Liver (tissue), 8 donors: ENCODE measurements at regions not wholly inside any gene's neighbourhood (a gene's known extent, or its start where the extent isn't known, plus 50 kb on each side); places are given as distances from the start of the nearest gene placed in this dataset.

Experiments used
- DNase-seq: peaks from one replicate; pipeline ENCODE4 v3.0.0-alpha.2; 2017; ENCODE audit warnings: low spot score
- H3K27ac ChIP-seq, 2 donors: one replicate each; pipeline ENCODE4 v1.7.0; 2013; ENCODE audit warnings: inconsistent platforms in 2 of 2, low read length in 2 of 2, control low read depth in 1 of 2, low read depth in 1 of 2, mild to moderate bottlenecking in 1 of 2
- H3K27me3 ChIP-seq, 4 donors: one replicate each; pipeline versions ENCODE4 v1.6.1 to v1.7.0; 2013; ENCODE audit warnings: low read length in 3 of 4, inconsistent platforms in 1 of 4, mild to moderate bottlenecking in 1 of 4, moderate library complexity in 1 of 4; ENCODE audit not compliant: control insufficient read depth in 4 of 4, insufficient read depth in 4 of 4
- H3K36me3 ChIP-seq, 4 donors: one replicate each; pipeline versions ENCODE4 v1.6.1 to v1.7.0; 2013; ENCODE audit warnings: low read length in 3 of 4, mild to moderate bottlenecking in 3 of 4, low read depth in 1 of 4, moderate library complexity in 1 of 4; ENCODE audit not compliant: control insufficient read depth in 4 of 4, insufficient read depth in 3 of 4
- H3K4me1 ChIP-seq, 4 donors: one replicate each; pipeline versions ENCODE4 v1.6.1 to v1.7.0; 2013; ENCODE audit warnings: low read length in 3 of 4, mild to moderate bottlenecking in 3 of 4, moderate library complexity in 1 of 4; ENCODE audit not compliant: control insufficient read depth in 4 of 4, insufficient read depth in 4 of 4
- H3K4me3 ChIP-seq, 3 donors: one replicate each; pipeline versions ENCODE4 v1.6.1 to v1.7.0; 2013; ENCODE audit warnings: low read length in 3 of 3, control low read depth in 1 of 3, low read depth in 1 of 3, mild to moderate bottlenecking in 1 of 3
- H3K9ac ChIP-seq, 2 donors: one replicate each; pipeline ENCODE4 v1.7.0; 2013; ENCODE audit warnings: low read length in 2 of 2, mild to moderate bottlenecking in 2 of 2, moderate library complexity in 2 of 2, control low read depth in 1 of 2, low read depth in 1 of 2
- H3K9me3 ChIP-seq, 4 donors: one replicate each; pipeline versions ENCODE4 v1.6.1 to v1.7.0; 2013; ENCODE audit warnings: low read length in 3 of 4; ENCODE audit not compliant: control insufficient read depth in 4 of 4
- EGR1 ChIP-seq, 2 donors: IDR thresholded peaks; 2 replicates each; pipeline ENCODE4 v1.6.1; 2016 to 2018; ENCODE audit warnings: antibody characterized with exemption in 2 of 2, low read depth in 2 of 2
- FOXA1 ChIP-seq: IDR thresholded peaks from 2 replicates; pipeline ENCODE4 v1.6.1; 2016; ENCODE audit warnings: antibody characterized with exemption
- FOXA2 ChIP-seq: IDR thresholded peaks from 2 replicates; pipeline ENCODE4 v1.6.1; 2016; ENCODE audit warnings: antibody characterized with exemption
- GABPA ChIP-seq, 2 donors: IDR thresholded peaks in 1 of 2; conservative IDR thresholded peaks in 1 of 2; 2 replicates each; pipeline ENCODE4 v1.6.1; 2016; ENCODE audit warnings: antibody characterized with exemption in 2 of 2, mild to moderate bottlenecking in 1 of 2, moderate library complexity in 1 of 2
- HNF4A ChIP-seq, 2 donors: conservative IDR thresholded peaks; 2 replicates each; pipeline ENCODE4 v1.6.1; 2016; ENCODE audit warnings: antibody characterized with exemption in 2 of 2, mild to moderate bottlenecking in 2 of 2
- HNF4G ChIP-seq: IDR thresholded peaks from 2 replicates; pipeline ENCODE4 v1.6.1; 2016; ENCODE audit warnings: antibody characterized with exemption
- JUND ChIP-seq, 2 donors: IDR thresholded peaks; 2 replicates each; pipeline ENCODE4 v1.6.1; 2016; ENCODE audit warnings: antibody characterized with exemption in 2 of 2
- RXRA ChIP-seq, 2 donors: IDR thresholded peaks; 2 replicates each; pipeline ENCODE4 v1.6.1; 2017 to 2018; ENCODE audit warnings: antibody characterized with exemption in 2 of 2, mild to moderate bottlenecking in 1 of 2
- SP1 ChIP-seq: IDR thresholded peaks from 2 replicates; pipeline ENCODE4 v1.6.1; 2018; ENCODE audit warnings: antibody characterized with exemption, mild to moderate bottlenecking
- TAF1 ChIP-seq: conservative IDR thresholded peaks from 2 replicates; pipeline ENCODE4 v1.6.1; 2016; ENCODE audit warnings: antibody characterized with exemption, mild to moderate bottlenecking
- WGBS: extraction: QIAGEN DNeasy Blood & Tissue Kit; methylation state at CpG from one replicate; pipeline ENCODE4 v1.1.7; 2013; 5-methylcytosine and 5-hydroxymethylcytosine counted together
- TF ChIP-seq, protein P1 (sequence below): fragments of 150-350 bp; IDR thresholded peaks from 2 replicates; pipeline ENCODE4 v1.5.1; 2017; ENCODE audit warnings: improper control_type of control experiment, low read depth, low read length; ENCODE audit not compliant: missing input control
- TF ChIP-seq, protein P2 (sequence below): IDR thresholded peaks from 2 replicates; pipeline ENCODE4 v1.6.1; 2016; ENCODE audit warnings: antibody characterized with exemption
- TF ChIP-seq, protein P3 (sequence below): IDR thresholded peaks from 2 replicates; pipeline ENCODE4 v1.6.1; 2016; ENCODE audit warnings: antibody characterized with exemption
- TF ChIP-seq, protein P4 (sequence below): IDR thresholded peaks from 2 replicates; pipeline ENCODE4 v1.6.1; 2016; ENCODE audit warnings: antibody characterized with exemption
- TF ChIP-seq, protein P5 (sequence below): IDR thresholded peaks from 2 replicates; pipeline ENCODE4 v1.6.1; 2016; ENCODE audit warnings: antibody characterized with exemption, mild to moderate bottlenecking
- donor health status: healthy.
- donor health status: healthy.
- donor health status: healthy.
- donor health status: healthy.
- donor health status: healthy.

DNA sequence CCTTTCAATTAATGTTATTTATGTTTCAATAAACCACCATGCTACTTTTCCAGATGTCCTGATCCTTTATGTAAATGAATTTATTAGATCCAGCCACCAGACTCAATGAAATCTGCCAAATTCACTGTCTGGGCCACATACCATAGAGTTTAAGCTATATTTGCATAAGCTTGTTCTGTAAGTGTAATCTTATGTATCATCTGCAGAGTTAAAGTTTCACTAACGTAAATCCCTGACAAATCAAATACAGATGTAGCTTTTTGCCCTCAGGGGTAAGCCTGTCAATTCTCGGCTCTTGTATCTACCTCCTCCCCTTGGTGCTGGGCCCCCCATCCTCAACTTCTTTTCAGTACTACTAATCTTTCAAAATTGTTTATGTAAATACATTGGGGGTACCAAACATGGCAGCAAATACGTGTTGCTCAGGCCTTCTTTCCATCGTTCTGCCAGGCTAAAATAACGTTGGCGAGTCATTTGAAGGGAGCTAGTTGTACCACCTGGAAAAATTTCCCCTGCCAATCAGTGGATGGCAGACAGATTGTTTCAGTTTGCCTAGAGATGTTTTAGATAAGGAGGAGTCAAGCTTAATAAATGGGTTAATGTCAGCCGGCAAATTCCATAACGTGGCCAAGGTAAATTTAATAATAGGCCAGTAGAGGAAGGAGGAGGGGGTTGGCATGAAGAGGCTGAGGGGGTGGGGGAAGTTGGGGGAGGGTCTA, 79.6 kb downstream of the RPS12 start:
- no peaks in the 10 kb centered on the region for H3K27me3 ChIP-seq
- H3K36me3 ChIP-seq, result no peaks in the 10 kb centered on the region
- DNase-seq, result no peak
- no peak overlapping the region for H3K4me3 ChIP-seq
- no peak overlapping the region for H3K9ac ChIP-seq
- H3K9me3 ChIP-seq, result no peaks in the 10 kb centered on the region
- WGBS, result 80% methylated on average over 8 of the region's 8 CpGs
- H3K4me1 ChIP-seq, result no peaks in the 10 kb centered on the region
- no peak overlapping the region for H3K27ac ChIP-seq
- TF ChIP-seq EGR1 (IDR thresholded peaks at IDR 0.05; ENCODE audit: low read depth in 2 of 2) (no peak), HNF4G (no peak), GABPA (IDR thresholded peaks at IDR 0.05 in 1 of 2, conservative IDR thresholded peaks at IDR 0.05 in 1 of 2) (no peak), RXRA (IDR thresholded peaks at IDR 0.05) (no peak), HNF4A (conservative IDR thresholded peaks at IDR 0.05) (no peak), SP1 (no peak)
- TF ChIP-seq, protein P1, sequence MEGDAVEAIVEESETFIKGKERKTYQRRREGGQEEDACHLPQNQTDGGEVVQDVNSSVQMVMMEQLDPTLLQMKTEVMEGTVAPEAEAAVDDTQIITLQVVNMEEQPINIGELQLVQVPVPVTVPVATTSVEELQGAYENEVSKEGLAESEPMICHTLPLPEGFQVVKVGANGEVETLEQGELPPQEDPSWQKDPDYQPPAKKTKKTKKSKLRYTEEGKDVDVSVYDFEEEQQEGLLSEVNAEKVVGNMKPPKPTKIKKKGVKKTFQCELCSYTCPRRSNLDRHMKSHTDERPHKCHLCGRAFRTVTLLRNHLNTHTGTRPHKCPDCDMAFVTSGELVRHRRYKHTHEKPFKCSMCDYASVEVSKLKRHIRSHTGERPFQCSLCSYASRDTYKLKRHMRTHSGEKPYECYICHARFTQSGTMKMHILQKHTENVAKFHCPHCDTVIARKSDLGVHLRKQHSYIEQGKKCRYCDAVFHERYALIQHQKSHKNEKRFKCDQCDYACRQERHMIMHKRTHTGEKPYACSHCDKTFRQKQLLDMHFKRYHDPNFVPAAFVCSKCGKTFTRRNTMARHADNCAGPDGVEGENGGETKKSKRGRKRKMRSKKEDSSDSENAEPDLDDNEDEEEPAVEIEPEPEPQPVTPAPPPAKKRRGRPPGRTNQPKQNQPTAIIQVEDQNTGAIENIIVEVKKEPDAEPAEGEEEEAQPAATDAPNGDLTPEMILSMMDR, result no peak
- TF ChIP-seq, protein P2, sequence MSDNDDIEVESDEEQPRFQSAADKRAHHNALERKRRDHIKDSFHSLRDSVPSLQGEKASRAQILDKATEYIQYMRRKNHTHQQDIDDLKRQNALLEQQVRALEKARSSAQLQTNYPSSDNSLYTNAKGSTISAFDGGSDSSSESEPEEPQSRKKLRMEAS, result no peak
- TF ChIP-seq, protein P3, sequence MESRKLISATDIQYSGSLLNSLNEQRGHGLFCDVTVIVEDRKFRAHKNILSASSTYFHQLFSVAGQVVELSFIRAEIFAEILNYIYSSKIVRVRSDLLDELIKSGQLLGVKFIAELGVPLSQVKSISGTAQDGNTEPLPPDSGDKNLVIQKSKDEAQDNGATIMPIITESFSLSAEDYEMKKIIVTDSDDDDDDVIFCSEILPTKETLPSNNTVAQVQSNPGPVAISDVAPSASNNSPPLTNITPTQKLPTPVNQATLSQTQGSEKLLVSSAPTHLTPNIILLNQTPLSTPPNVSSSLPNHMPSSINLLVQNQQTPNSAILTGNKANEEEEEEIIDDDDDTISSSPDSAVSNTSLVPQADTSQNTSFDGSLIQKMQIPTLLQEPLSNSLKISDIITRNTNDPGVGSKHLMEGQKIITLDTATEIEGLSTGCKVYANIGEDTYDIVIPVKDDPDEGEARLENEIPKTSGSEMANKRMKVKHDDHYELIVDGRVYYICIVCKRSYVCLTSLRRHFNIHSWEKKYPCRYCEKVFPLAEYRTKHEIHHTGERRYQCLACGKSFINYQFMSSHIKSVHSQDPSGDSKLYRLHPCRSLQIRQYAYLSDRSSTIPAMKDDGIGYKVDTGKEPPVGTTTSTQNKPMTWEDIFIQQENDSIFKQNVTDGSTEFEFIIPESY, result no peak

DNA sequence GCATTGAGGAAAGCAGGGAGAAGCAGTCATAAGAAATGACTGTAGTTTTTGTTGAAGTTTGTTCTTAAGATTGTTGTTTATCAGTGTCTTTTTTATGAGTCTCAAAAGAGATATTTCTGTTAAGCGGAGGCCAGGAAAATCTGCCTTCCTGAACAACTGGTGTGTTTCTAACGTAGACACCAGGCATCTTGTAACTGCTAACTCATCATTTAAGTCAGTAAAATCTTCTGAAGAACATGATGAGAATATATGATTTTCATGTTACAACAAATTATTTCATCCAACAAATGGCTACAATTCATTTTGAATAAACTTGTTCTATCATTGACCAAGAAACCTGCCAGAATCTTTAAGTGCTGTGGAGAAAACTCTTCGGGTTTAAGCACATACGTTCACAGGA, 84.0 kb downstream of the RPS12 start:
- Histone ChIP-seq H3K36me3 (no peaks in the 10 kb centered on the region), H3K4me3 (no peak overlapping the region), H3K9ac (no peak overlapping the region), H3K27ac (no peak overlapping the region), H3K9me3 (no peaks in the 10 kb centered on the region), H3K27me3 (no peaks in the 10 kb centered on the region), H3K4me1 (no peaks in the 10 kb centered on the region)
- 85% methylated on average over 4 of the region's 4 CpGs for WGBS
- TF ChIP-seq GABPA (IDR thresholded peaks at IDR 0.05 in 1 of 2, conservative IDR thresholded peaks at IDR 0.05 in 1 of 2) (no peak), TAF1 (no peak), JUND (IDR thresholded peaks at IDR 0.05) (no peak), RXRA (IDR thresholded peaks at IDR 0.05) (no peak), HNF4A (conservative IDR thresholded peaks at IDR 0.05) (no peak)
- TF ChIP-seq, protein P2, result no peak
- DNase-seq, result no peak

DNA sequence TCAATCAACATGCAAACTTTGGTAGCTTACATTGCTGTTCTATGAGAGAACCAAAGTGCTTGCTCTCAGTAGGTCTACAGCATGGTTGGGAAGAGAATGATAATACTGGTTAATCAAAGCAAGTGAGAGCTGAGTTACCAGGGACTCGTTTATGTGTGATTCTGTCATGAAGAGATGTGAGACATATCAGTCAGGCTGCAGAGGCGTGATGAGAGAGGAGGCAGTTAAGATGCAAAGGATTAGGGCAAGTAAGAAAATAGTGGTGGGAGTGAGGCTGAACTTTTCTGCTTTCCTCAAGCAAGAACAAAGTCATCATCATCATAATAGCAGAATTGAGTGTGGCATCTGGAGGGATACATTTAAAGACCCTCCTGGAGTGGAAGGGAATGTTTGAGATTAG, 86.5 kb downstream of the RPS12 start:
- no peak overlapping the region for H3K4me3 ChIP-seq
- no peak for DNase-seq
- peaks cover 0 to 1% (median 0%) of the 10 kb centered on the region in 4 donors for H3K9me3 ChIP-seq
- no peaks in the 10 kb centered on the region for H3K36me3 ChIP-seq
- H3K9ac ChIP-seq, result no peak overlapping the region
- no peaks in the 10 kb centered on the region for H3K4me1 ChIP-seq
- 57% methylated on average over 2 of the region's 2 CpGs for WGBS
- no peaks in the 10 kb centered on the region for H3K27me3 ChIP-seq
- no peak overlapping the region for H3K27ac ChIP-seq
- TF ChIP-seq RXRA (IDR thresholded peaks at IDR 0.05), result no peak
- TF ChIP-seq, protein P4, sequence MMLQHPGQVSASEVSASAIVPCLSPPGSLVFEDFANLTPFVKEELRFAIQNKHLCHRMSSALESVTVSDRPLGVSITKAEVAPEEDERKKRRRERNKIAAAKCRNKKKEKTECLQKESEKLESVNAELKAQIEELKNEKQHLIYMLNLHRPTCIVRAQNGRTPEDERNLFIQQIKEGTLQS, result no peak
- TF ChIP-seq, protein P3, result no peak
- no peak for TF ChIP-seq FOXA2
- TF ChIP-seq SP1, result no peak
- TF ChIP-seq FOXA1, result no peak
- no peak for TF ChIP-seq EGR1 (IDR thresholded peaks at IDR 0.05; ENCODE audit: low read depth in 2 of 2)
- TF ChIP-seq GABPA (IDR thresholded peaks at IDR 0.05 in 1 of 2, conservative IDR thresholded peaks at IDR 0.05 in 1 of 2), result no peak
- TF ChIP-seq, protein P5, sequence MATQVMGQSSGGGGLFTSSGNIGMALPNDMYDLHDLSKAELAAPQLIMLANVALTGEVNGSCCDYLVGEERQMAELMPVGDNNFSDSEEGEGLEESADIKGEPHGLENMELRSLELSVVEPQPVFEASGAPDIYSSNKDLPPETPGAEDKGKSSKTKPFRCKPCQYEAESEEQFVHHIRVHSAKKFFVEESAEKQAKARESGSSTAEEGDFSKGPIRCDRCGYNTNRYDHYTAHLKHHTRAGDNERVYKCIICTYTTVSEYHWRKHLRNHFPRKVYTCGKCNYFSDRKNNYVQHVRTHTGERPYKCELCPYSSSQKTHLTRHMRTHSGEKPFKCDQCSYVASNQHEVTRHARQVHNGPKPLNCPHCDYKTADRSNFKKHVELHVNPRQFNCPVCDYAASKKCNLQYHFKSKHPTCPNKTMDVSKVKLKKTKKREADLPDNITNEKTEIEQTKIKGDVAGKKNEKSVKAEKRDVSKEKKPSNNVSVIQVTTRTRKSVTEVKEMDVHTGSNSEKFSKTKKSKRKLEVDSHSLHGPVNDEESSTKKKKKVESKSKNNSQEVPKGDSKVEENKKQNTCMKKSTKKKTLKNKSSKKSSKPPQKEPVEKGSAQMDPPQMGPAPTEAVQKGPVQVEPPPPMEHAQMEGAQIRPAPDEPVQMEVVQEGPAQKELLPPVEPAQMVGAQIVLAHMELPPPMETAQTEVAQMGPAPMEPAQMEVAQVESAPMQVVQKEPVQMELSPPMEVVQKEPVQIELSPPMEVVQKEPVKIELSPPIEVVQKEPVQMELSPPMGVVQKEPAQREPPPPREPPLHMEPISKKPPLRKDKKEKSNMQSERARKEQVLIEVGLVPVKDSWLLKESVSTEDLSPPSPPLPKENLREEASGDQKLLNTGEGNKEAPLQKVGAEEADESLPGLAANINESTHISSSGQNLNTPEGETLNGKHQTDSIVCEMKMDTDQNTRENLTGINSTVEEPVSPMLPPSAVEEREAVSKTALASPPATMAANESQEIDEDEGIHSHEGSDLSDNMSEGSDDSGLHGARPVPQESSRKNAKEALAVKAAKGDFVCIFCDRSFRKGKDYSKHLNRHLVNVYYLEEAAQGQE, result no peak
